NCI-H1417 treated with DMSO at 0.1 percent for 48 hours (cell line): ENCODE measurements at regions not wholly inside any gene's neighbourhood (a gene's known extent, or its start where the extent isn't known, plus 50 kb on each side); places are given as distances from the start of the nearest gene placed in this dataset.

Experiments used
- DNase-seq: peaks from one replicate; lab custom pipeline; 2025; lab: John Stamatoyannopoulos, UW

GRCh38 chr15:70347321-70348225 lies 249.9 kb upstream of the TLE3 start:
- DNase-seq, result no peak

DNA sequence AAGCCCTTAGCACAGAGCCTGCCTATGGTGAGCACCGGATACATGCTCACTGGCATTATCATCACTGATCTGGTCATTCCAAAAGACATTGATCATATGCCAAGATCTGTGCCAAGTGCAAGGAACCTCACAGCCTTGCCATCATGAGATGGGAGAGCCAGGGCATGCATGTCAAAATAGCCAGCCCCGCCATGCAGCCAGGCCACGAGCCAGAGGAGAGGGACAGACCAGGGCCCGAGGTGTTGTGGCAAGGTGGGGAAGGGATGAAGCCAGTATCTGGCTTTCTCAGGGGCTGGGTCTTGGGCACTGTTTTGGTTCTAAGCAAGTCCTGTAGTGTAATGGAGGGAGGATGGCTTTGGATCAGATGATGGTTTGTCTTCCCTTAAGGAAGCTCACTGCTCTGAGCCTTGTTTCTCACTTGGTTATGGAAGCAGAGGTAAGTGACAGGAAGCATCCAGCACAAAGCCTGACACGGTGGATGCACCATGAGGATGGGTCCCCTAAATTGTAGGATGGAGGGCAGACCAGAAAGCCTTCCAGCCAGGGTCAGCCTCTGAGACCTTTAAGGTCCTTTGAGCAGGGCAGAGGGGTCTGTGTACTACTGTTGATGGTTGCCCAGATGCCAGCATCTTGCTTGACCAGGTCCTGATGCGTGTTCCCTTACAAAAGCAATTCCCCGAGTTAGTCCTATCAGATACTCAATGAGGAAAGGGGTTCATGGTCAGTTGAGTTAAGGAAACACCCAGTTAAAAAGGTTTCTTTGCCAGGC lies 247.7 kb upstream of the TLE3 start:
- DNase-seq, result no peak

- no peak for DNase-seq
Measured at GRCh38 chr15:70344666-70345065, 246.9 kb upstream of the TLE3 start.

GRCh38 chr15:70343961-70344621 lies 246.4 kb upstream of the TLE3 start:
- DNase-seq, result peak; percentile 93

GRCh38 chr15:70342554-70343548 lies 245.1 kb upstream of the TLE3 start:
- no peak for DNase-seq

GRCh38 chr15:70342141-70342540 lies 244.4 kb upstream of the TLE3 start:
- no peak for DNase-seq

DNA sequence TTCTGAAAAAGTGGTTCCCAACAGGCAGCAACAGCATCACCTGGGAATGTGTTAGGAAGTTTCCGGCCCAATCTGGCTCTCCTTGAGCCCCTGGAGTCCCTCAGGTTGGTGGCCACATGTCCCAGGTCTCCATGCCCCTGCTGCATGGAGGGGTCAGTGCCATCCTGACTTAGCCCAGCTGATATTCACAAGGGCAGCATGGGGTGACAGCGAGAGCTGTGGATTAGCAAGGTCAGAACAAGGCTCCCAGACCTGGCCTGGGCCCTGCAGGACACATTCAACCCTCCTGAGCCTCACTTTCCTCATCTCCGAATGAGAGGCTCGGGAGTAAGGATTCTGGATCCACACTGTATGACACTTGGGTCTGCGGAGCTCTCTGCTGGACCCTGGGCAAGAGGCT lies 243.8 kb upstream of the TLE3 start:
- no peak for DNase-seq

DNA sequence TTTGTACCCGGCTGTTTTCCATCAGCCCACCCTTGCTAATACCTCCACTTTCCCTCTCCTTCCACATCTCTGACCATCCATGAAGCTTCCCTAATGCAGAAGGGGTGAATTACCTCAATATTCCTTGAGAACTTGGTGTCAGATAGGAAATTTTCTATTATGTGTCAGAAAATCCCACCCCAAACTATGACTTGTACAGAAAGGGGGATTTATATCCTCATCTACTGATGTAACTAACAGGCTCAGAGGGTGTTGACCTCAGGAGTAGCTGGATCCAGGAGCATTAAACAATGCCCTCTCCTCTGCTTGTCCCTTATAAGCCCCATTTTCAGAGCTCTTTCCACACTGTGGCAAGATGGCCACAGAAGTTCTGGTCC lies 242.8 kb upstream of the TLE3 start:
- no peak for DNase-seq

DNA sequence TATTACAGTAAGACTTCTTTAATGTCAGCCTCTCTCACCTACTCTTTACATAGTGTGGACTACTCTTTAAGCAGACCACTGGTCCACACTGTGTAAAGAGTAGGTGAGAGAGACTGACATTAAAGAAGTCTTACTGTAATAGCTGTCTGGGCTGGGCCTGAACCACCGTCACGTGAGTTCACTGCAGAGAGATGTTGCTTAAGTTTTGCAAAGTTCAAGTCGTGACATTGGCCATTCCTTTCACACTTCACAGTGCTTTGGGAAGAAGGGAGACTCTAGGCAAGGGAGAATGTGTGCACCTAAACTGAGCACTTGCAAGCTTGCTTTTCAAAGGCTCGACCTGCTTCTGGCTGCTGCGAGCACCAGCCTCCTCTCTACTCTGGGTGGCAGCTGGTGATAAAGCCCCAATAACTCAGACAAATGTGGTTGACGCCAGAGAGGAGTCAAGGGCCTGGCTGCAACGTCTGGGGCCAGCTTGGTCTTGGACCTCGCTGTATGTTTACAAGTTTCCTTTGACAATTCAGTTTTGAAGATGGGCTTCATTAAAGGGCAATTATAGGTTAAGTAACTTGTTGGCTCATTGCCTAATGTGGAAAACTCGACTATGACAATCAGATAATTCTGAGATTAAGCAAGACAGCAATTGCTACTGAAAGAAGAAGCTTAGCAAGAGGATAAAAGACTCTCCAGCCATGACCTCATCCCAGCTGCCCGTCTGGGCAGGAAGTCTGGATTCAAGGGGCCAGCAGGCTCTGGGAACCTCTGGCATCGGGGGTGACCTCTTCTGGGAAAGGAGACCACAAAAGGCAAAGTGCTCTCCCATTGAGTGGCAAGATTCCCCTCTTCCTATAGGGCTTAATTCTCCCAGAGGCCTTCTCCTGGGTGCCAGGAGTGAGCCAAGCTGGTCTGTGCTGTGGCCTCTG lies 242.1 kb upstream of the TLE3 start:
- DNase-seq, result peak; percentile 75

- DNase-seq, result no peak
Measured at GRCh38 chr15:70337277-70338186, 239.8 kb upstream of the TLE3 start.

- no peak for DNase-seq
Measured at GRCh38 chr15:70336425-70337009, 238.8 kb upstream of the TLE3 start.

GRCh38 chr15:70334286-70334685 lies 236.6 kb upstream of the TLE3 start:
- no peak for DNase-seq

DNA sequence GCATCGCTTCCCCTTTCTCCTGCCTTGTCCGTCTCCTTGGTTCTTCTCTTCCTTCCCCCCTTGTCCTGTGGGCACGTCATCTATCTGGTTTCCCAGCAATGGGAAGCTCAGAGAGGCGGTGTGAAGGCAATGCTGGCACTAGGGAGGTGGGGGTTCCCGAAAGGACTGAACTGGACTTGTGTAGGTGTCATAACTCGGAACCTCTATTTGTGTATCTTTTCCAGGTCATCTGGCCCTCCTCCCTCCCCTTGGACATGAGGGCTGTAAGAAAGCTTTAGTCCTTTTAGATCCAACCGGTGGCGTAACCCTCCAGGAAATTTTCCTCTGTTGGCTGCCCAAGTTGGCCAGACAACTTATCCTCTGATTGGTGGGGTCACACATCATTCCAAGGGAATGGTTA lies 231.5 kb upstream of the TLE3 start:
- no peak for DNase-seq

GRCh38 chr15:70328679-70329115 lies 231.0 kb upstream of the TLE3 start:
- no peak for DNase-seq

- DNase-seq, result no peak
Measured at GRCh38 chr15:70327856-70328678, 230.3 kb upstream of the TLE3 start.

- no peak for DNase-seq
Measured at GRCh38 chr15:70327328-70327855, 229.7 kb upstream of the TLE3 start.
